ENCODE measurements at regions not wholly inside any gene's neighbourhood (a gene's known extent, or its start where the extent isn't known, plus 50 kb on each side); places are given as distances from the start of the nearest gene placed in this dataset.

DNA sequence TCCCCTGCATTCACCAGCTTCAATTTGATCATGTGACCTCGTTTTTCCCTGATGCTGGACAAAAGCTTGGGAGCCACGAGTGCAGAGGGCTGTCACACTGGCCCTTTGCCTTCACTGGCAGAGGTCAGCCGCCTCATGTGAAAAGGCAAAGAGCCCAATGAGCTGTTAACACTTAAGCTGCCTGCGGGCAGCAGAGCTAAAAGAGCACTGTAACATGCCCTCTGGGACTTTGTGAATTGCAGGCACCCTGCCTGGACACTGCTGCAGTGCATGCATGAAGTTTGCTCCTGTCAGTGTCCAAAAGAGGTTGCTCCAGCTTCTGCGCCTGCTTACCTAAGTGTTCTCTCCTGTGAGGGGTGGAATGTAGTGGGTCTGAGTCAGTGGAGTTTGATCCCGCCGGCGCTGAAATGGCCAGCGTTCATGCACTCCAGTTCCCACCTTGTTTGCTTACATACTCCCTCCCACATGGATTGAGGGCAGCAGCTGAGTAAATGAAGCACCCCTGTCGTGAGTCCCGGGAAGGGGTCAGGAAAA is 193.7 kb downstream of the RFC3 start:
- TF ChIP-seq GABPA (IDR thresholded peaks at IDR 0.05; ENCODE audit: low read depth) (no peak), SPI1 (IDR thresholded peaks at IDR 0.05; ENCODE audit: borderline replicate concordance, low read depth) (no peak), POLR2AphosphoS5 (IDR thresholded peaks at IDR 0.05; ENCODE audit: low read depth) (no peak)
- TF ChIP-seq, protein P1, sequence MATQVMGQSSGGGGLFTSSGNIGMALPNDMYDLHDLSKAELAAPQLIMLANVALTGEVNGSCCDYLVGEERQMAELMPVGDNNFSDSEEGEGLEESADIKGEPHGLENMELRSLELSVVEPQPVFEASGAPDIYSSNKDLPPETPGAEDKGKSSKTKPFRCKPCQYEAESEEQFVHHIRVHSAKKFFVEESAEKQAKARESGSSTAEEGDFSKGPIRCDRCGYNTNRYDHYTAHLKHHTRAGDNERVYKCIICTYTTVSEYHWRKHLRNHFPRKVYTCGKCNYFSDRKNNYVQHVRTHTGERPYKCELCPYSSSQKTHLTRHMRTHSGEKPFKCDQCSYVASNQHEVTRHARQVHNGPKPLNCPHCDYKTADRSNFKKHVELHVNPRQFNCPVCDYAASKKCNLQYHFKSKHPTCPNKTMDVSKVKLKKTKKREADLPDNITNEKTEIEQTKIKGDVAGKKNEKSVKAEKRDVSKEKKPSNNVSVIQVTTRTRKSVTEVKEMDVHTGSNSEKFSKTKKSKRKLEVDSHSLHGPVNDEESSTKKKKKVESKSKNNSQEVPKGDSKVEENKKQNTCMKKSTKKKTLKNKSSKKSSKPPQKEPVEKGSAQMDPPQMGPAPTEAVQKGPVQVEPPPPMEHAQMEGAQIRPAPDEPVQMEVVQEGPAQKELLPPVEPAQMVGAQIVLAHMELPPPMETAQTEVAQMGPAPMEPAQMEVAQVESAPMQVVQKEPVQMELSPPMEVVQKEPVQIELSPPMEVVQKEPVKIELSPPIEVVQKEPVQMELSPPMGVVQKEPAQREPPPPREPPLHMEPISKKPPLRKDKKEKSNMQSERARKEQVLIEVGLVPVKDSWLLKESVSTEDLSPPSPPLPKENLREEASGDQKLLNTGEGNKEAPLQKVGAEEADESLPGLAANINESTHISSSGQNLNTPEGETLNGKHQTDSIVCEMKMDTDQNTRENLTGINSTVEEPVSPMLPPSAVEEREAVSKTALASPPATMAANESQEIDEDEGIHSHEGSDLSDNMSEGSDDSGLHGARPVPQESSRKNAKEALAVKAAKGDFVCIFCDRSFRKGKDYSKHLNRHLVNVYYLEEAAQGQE (IDR thresholded peaks at IDR 0.05; ENCODE audit: insufficient replicate concordance, low read depth): no peak
- TF ChIP-seq, protein P2, sequence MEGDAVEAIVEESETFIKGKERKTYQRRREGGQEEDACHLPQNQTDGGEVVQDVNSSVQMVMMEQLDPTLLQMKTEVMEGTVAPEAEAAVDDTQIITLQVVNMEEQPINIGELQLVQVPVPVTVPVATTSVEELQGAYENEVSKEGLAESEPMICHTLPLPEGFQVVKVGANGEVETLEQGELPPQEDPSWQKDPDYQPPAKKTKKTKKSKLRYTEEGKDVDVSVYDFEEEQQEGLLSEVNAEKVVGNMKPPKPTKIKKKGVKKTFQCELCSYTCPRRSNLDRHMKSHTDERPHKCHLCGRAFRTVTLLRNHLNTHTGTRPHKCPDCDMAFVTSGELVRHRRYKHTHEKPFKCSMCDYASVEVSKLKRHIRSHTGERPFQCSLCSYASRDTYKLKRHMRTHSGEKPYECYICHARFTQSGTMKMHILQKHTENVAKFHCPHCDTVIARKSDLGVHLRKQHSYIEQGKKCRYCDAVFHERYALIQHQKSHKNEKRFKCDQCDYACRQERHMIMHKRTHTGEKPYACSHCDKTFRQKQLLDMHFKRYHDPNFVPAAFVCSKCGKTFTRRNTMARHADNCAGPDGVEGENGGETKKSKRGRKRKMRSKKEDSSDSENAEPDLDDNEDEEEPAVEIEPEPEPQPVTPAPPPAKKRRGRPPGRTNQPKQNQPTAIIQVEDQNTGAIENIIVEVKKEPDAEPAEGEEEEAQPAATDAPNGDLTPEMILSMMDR (IDR thresholded peaks at IDR 0.05; ENCODE audit: insufficient read depth, low read length): no peak
- DNase-seq (ENCODE audit: low read depth in 1 of 2, low spot score in 1 of 2): no peak
- no peak overlapping the region for H3K27ac ChIP-seq (replicated peaks)

DNA sequence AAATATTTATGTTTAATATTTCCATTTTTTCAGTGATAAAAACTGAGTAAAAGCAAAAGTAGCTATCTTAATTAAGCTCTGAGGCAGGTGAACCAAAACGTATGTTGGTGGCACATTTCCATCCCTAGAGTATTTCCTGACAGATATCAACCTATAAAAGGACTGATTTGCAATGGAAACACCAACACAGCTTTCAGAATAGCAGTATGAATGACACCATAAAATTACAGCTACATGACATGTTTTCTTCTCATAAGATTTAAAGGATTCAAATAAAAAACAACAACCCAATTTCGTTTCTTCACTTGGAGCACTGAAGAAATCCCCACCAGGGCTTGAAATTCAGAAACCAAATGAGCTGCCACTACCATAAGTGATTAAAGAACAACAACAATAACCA is 194.4 kb downstream of the RFC3 start:
- Histone ChIP-seq H3K27ac (replicated peaks) (no peak overlapping the region), H3K27me3 (ENCODE audit: insufficient read depth, poor library complexity, severe bottlenecking) (no peaks in the 10 kb centered on the region), H3K4me3 (replicated peaks; ENCODE audit: insufficient read depth, low read length) (no peak overlapping the region)
- TF ChIP-seq SPI1 (IDR thresholded peaks at IDR 0.05; ENCODE audit: borderline replicate concordance, low read depth) (no peak), POLR2AphosphoS5 (IDR thresholded peaks at IDR 0.05; ENCODE audit: low read depth) (no peak), GABPA (IDR thresholded peaks at IDR 0.05; ENCODE audit: low read depth) (no peak)
- TF ChIP-seq, protein P1 (IDR thresholded peaks at IDR 0.05; ENCODE audit: insufficient replicate concordance, low read depth): no peak
- TF ChIP-seq, protein P2 (IDR thresholded peaks at IDR 0.05; ENCODE audit: insufficient read depth, low read length): no peak
- DNase-seq (ENCODE audit: low read depth in 1 of 2, low spot score in 1 of 2): no peak

More for the DNA sequence above, 193.7 kb downstream of the RFC3 start:
- H3K4me3 ChIP-seq (replicated peaks; ENCODE audit: insufficient read depth, low read length): no peak overlapping the region
- no peaks in the 10 kb centered on the region for H3K27me3 ChIP-seq (ENCODE audit: insufficient read depth, poor library complexity, severe bottlenecking)

DNA sequence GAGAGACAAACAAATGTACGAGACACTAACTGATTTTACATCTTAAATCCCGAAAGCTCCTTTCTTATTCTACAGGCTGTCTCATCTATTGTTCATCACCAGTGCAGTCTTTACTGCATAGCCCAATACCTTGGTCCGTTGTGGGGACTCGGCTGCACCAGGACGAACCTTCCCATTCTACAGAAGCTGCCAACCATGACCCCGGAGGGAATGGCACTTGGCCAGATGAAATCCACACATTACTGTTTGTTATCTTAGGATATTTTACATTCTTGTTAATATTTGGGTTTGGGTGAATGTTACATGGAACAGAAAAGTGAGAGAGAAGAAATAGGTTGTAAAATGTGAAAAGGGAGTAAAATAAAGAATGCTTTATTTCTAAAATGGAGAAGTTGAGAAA is 195.1 kb downstream of the RFC3 start:
- Histone ChIP-seq H3K27ac (replicated peaks) (no peak overlapping the region), H3K27me3 (ENCODE audit: insufficient read depth, poor library complexity, severe bottlenecking) (no peaks in the 10 kb centered on the region), H3K4me3 (replicated peaks; ENCODE audit: insufficient read depth, low read length) (no peak overlapping the region)
- DNase-seq (ENCODE audit: low read depth in 1 of 2, low spot score in 1 of 2): no peak
- no peak for TF ChIP-seq GABPA (IDR thresholded peaks at IDR 0.05; ENCODE audit: low read depth)
- TF ChIP-seq POLR2AphosphoS5 (IDR thresholded peaks at IDR 0.05; ENCODE audit: low read depth): no peak
- no peak for TF ChIP-seq SPI1 (IDR thresholded peaks at IDR 0.05; ENCODE audit: borderline replicate concordance, low read depth)
- TF ChIP-seq, protein P1 (IDR thresholded peaks at IDR 0.05; ENCODE audit: insufficient replicate concordance, low read depth): no peak
- TF ChIP-seq, protein P2 (IDR thresholded peaks at IDR 0.05; ENCODE audit: insufficient read depth, low read length): no peak

Measured in HL-60 (cell line).